Omental fat pad (tissue), 3 donors: ENCODE measurements at regions not wholly inside any gene's neighbourhood (a gene's known extent, or its start where the extent isn't known, plus 50 kb on each side); places are given as distances from the start of the nearest gene placed in this dataset.
"Not testable (repeated sequence)": the region's sequence is repeated elsewhere in the genome, so short reads cannot be mapped to it uniquely, and the experiment has no call there.

ENCODE experiments used
- ATAC-seq: fragments of 150-250 bp; one replicate; pipeline ENCODE4 v1.9.1; 2016; ENCODE audit warnings: mild to moderate bottlenecking, moderate library complexity; ENCODE audit not compliant: low FRiP score
- DNase-seq: peaks from one replicate; pipeline ENCODE4 v3.0.0-alpha.2; 2019; ENCODE audit warnings: low spot score
- CTCF ChIP-seq, 3 donors: fragments of 450-650 bp; IDR thresholded peaks; one replicate each; pipeline ENCODE4 v1.5.1; 2016 to 2017; ENCODE audit warnings: antibody characterized with exemption in 3 of 3, mild to moderate bottlenecking in 3 of 3, moderate library complexity in 2 of 3

GRCh38 chr10:2335626-2336025, 598.3 kb upstream of the ADARB2 start:
- DNase-seq (no peak), ATAC-seq (no peak)
- no peak for TF ChIP-seq CTCF (IDR thresholded peaks at IDR 0.05)

DNA sequence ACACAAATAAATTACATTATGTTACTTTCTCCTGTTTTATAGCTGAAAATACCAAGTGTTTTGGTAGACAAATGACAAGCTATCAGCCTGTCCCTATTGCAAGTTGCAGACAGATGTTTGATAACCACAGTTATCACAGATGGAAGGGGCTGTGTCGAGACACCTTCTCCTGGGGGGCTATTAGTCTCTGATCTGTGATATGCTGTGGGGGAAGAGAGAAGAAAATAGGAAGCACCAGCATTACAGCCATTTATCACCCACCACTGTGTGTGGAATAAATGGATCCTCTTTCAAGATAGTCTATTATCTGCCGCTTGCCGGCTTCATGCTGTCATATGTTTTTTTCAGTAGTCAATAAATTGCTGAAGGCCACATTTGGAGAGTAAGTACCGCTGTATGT, 597.2 kb upstream of the ADARB2 start:
- DNase-seq: no peak
- no peak for TF ChIP-seq CTCF (IDR thresholded peaks at IDR 0.05)
- ATAC-seq: no peak

- DNase-seq: no peak
- ATAC-seq: no peak
- no peak for TF ChIP-seq CTCF (IDR thresholded peaks at IDR 0.05)
Observed at GRCh38 chr10:2329082-2329481, 591.8 kb upstream of the ADARB2 start.

DNA sequence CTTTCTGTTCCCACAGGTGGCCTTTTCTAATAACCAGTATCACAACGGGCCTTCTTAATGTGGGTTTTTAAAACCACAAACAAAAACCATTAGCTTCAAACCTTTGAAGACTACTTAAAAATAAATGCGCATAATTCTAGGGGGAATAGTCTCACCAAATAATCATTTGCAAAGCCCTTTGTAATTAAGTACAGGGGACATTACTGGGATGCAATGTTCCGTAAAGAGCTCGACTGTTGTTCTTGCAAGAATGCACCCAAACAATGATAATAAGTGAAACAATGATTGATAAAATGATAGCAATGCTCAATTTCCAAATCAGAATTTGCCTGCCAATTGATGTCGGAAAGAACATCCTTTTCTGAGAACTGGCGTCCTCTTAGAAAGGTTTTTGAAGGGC, 589.1 kb upstream of the ADARB2 start:
- ATAC-seq (no peak), DNase-seq (no peak)
- no peak for TF ChIP-seq CTCF (IDR thresholded peaks at IDR 0.05)

GRCh38 chr10:2315045-2315485, 577.7 kb upstream of the ADARB2 start:
- ATAC-seq, DNase-seq: not testable (repeated sequence)

- TF ChIP-seq CTCF (IDR thresholded peaks at IDR 0.05): no peak
- DNase-seq (no peak), ATAC-seq (no peak)
Observed at GRCh38 chr10:2306081-2306480, 568.8 kb upstream of the ADARB2 start.

DNA sequence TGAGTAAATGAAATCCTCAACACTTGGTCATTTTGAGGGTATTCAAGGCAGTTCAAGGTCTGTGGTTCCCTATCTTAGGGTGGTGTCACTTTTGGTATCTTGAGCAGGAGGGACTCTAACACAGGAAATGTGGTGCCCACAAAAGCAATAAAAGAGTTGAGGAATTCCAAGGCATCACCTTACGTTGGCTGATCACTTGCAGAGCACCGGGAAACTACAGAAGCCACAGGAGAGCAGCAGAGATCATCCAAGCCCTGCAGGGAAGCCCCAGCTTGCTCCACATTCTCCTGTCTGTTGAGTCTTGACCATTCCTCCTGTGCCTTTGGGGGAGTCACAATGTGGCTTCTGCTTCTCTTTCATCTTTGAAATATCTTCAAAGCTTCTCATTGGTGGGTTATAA, 565.8 kb upstream of the ADARB2 start:
- DNase-seq (no peak), ATAC-seq (no peak)
- TF ChIP-seq CTCF (IDR thresholded peaks at IDR 0.05): no peak

DNA sequence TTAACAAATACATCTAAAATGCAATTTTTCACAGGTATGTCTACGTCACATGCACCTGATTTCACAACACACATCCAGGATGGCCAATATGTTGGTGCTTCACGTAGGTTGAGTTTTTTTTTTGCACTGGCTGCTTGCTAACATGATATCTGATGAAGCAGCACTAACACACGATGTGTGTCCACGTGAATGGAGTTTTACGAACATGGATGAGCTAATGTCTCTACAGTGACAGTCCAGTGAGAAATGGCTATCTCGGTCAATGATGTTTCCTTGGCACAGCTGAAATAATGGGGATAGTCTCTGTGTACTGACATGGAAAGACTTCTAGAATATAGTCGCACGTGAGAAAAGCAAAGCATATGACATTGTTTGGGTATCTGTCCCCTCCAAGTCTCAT, 563.9 kb upstream of the ADARB2 start:
- DNase-seq (no peak), ATAC-seq (no peak)
- no peak for TF ChIP-seq CTCF (IDR thresholded peaks at IDR 0.05)
